PC-3 (cell line): ENCODE measurements at regions not wholly inside any gene's neighbourhood (a gene's known extent, or its start where the extent isn't known, plus 50 kb on each side); places are given as distances from the start of the nearest gene placed in this dataset.

ENCODE experiments used
- ATAC-seq: fragments of 200-7000 bp; cut with Tn5 transposase; 2 replicates; pipeline ENCODE4 v1.9.1; 2020; ENCODE audit warnings: mild to moderate bottlenecking, moderate library complexity
- BruUV-seq: library from RNA; stranded (reverse); fragments of 400-500 nt; replicated peaks from 2 replicates; lab custom pipeline; 2021; lab: Mats Ljungman, UMichigan
- CTCF ChIA-PET: fragments of 300-600 bp; sonication (Branson Sonifier 250); formaldehyde crosslinking; loops from one replicate; lab custom pipeline; 2022; ENCODE audit warnings: antibody characterized with exemption; lab: Charles Lee
- POLR2A ChIA-PET: fragments of 300-600 bp; sonication (Branson Sonifier 250); formaldehyde crosslinking; loops from one replicate; lab custom pipeline; 2022; ENCODE audit warnings: antibody characterized with exemption; ENCODE audit not compliant: unreplicated experiment; lab: Charles Lee
- DNase-seq: peaks from one replicate; pipeline ENCODE4 v3.0.0-alpha.2; 2015
- H2AFZ ChIP-seq: fragments of 300-600 bp; sonication (generic); 2 replicates; pipeline ENCODE4 v1.6.0; 2016; ENCODE audit warnings: antibody characterized with exemption, low read length
- H3F3A ChIP-seq: fragments of 300-600 bp; sonication (generic); one replicate; pipeline ENCODE4 v1.6.0; 2017; ENCODE audit warnings: antibody characterized with exemption, low read length, control low read depth, mild to moderate bottlenecking; ENCODE audit not compliant: unreplicated experiment
- H3K27ac ChIP-seq: fragments of 300-600 bp; sonication (generic); 2 replicates; pipeline ENCODE4 v1.5.1; 2016; ENCODE audit warnings: mild to moderate bottlenecking, low read length
- H3K27me3 ChIP-seq: fragments of 300-600 bp; sonication (generic); 2 replicates; pipeline ENCODE4 v1.6.1; 2016; ENCODE audit warnings: low read length, mixed read lengths
- H3K36me3 ChIP-seq: fragments of 300-600 bp; sonication (generic); 2 replicates; pipeline ENCODE4 v1.6.1; 2016; ENCODE audit warnings: low read depth, mixed run types, low read length, mixed read lengths
- H3K4me1 ChIP-seq: fragments of 300-600 bp; sonication (generic); 2 replicates; pipeline ENCODE4 v1.5.1; 2016; ENCODE audit warnings: low read length; ENCODE audit not compliant: insufficient read depth
- H3K4me2 ChIP-seq: fragments of 300-600 bp; sonication (generic); 2 replicates; pipeline ENCODE4 v1.6.0; 2016; ENCODE audit warnings: low read length
- H3K4me3 ChIP-seq: fragments of 300-600 bp; sonication (generic); 2 replicates; pipeline ENCODE4 v1.5.1; 2016; ENCODE audit warnings: mild to moderate bottlenecking, low read length, mixed read lengths
- H3K79me2 ChIP-seq: fragments of 300-600 bp; sonication (generic); 2 replicates; pipeline ENCODE4 v1.6.1; 2017; ENCODE audit warnings: low read length, mixed read lengths
- H3K9ac ChIP-seq: fragments of 300-600 bp; sonication (generic); 2 replicates; pipeline ENCODE4 v1.6.0; 2016; ENCODE audit warnings: mild to moderate bottlenecking, low read length
- H3K9me2 ChIP-seq: fragments of 300-600 bp; sonication (generic); replicated peaks from 2 replicates; pipeline ENCODE4 v1.6.1; 2016; ENCODE audit warnings: mixed run types, low read length, mixed read lengths
- H3K9me3 ChIP-seq: fragments of 300-600 bp; sonication (generic); 2 replicates; pipeline ENCODE4 v1.6.1; 2016; ENCODE audit warnings: low read length, mixed read lengths
- H4K20me1 ChIP-seq: fragments of 300-600 bp; sonication (generic); 2 replicates; pipeline ENCODE4 v1.6.1; 2016; ENCODE audit warnings: low read length, mixed read lengths
- CTCF ChIP-seq: fragments of 300-600 bp; sonication (generic); conservative IDR thresholded peaks from 2 replicates; pipeline ENCODE4 v1.5.1; 2017; ENCODE audit warnings: antibody characterized with exemption, low read depth, mild to moderate bottlenecking, low read length
- EZH2 ChIP-seq: fragments of 300-600 bp; sonication (generic); IDR thresholded peaks from one replicate; pipeline ENCODE4 v1.6.1; 2017; ENCODE audit warnings: antibody characterized with exemption, mild to moderate bottlenecking, low read length; ENCODE audit not compliant: unreplicated experiment
- EZH2phosphoT487 ChIP-seq: fragments of 300-600 bp; sonication (generic); IDR thresholded peaks from 2 replicates; pipeline ENCODE4 v1.6.1; 2018; ENCODE audit warnings: mild to moderate bottlenecking, antibody characterized with exemption, low read length, borderline replicate concordance
- intact Hi-C: fragments of 100-400 bp; cut with micrococcal nuclease; formaldehyde crosslinking; loops from 2 replicates; pipeline ENCODE4 v1.9.0; 2023

GRCh38 chr4:129437347-129437746, 341.4 kb downstream of the C4orf33 start:
- ChIA-PET POLR2A (no interaction called here), CTCF (no interaction called here)
- intact Hi-C loops: no loop called here
- no peak overlapping the region for H3K4me2 ChIP-seq
- H3K27me3 ChIP-seq: no peaks in the 10 kb centered on the region
- TF ChIP-seq EZH2: no peak
- no peak for TF ChIP-seq EZH2phosphoT487
- TF ChIP-seq CTCF: no peak
- no peaks in the 10 kb centered on the region for H4K20me1 ChIP-seq
- H3K9me3 ChIP-seq: no peaks in the 10 kb centered on the region
- H2AFZ ChIP-seq: no peak overlapping the region
- no peaks in the 10 kb centered on the region for H3K36me3 ChIP-seq
- no peak overlapping the region for H3K4me3 ChIP-seq
- H3K9ac ChIP-seq: no peak overlapping the region
- no peaks in the 10 kb centered on the region for H3K79me2 ChIP-seq
- ATAC-seq: no peak
- no peak for DNase-seq
- no peak overlapping the region for H3K27ac ChIP-seq
- H3F3A ChIP-seq: no peaks in the 10 kb centered on the region
- no TSS peak for BruUV-seq
- no peaks in the 10 kb centered on the region for H3K9me2 ChIP-seq
- H3K4me1 ChIP-seq: no peaks in the 10 kb centered on the region

- no peaks in the 10 kb centered on the region for H3K79me2 ChIP-seq
- DNase-seq (no peak), ATAC-seq (no peak)
- ChIA-PET POLR2A (no interaction called here), CTCF (no interaction called here)
- no peak overlapping the region for H3K4me3 ChIP-seq
- TF ChIP-seq CTCF: no peak
- no peak for TF ChIP-seq EZH2phosphoT487
- no peak for TF ChIP-seq EZH2
- no peaks in the 10 kb centered on the region for H3F3A ChIP-seq
- no peaks in the 10 kb centered on the region for H3K9me2 ChIP-seq
- H3K4me1 ChIP-seq: no peaks in the 10 kb centered on the region
- no peak overlapping the region for H2AFZ ChIP-seq
- no peaks in the 10 kb centered on the region for H3K36me3 ChIP-seq
- no peaks in the 10 kb centered on the region for H3K27me3 ChIP-seq
- no TSS peak for BruUV-seq
- H3K9me3 ChIP-seq: no peaks in the 10 kb centered on the region
- intact Hi-C loops: no loop called here
- no peak overlapping the region for H3K27ac ChIP-seq
- no peaks in the 10 kb centered on the region for H4K20me1 ChIP-seq
- no peak overlapping the region for H3K9ac ChIP-seq
- H3K4me2 ChIP-seq: no peak overlapping the region
Measured at GRCh38 chr4:129438456-129438981, 342.6 kb downstream of the C4orf33 start.

GRCh38 chr4:129446074-129446473, 350.1 kb downstream of the C4orf33 start:
- no TSS peak for BruUV-seq
- Histone ChIP-seq H3K27ac (no peak overlapping the region), H3K9me2 (no peaks in the 10 kb centered on the region), H3K4me3 (no peak overlapping the region), H2AFZ (no peak overlapping the region), H4K20me1 (no peaks in the 10 kb centered on the region), H3K27me3 (no peaks in the 10 kb centered on the region), H3K9me3 (no peaks in the 10 kb centered on the region), H3K36me3 (no peaks in the 10 kb centered on the region), H3K4me2 (no peak overlapping the region), H3K4me1 (no peaks in the 10 kb centered on the region), H3K79me2 (no peaks in the 10 kb centered on the region), H3F3A (no peaks in the 10 kb centered on the region), H3K9ac (no peak overlapping the region)
- TF ChIP-seq EZH2: no peak
- TF ChIP-seq CTCF: no peak
- TF ChIP-seq EZH2phosphoT487: no peak
- ChIA-PET POLR2A (no interaction called here), CTCF (no interaction called here)
- no peak for ATAC-seq
- intact Hi-C loops: no loop called here
- DNase-seq: no peak
